Neural crest cell (in vitro differentiated cells): ENCODE measurements at regions not wholly inside any gene's neighbourhood (a gene's known extent, or its start where the extent isn't known, plus 50 kb on each side); places are given as distances from the start of the nearest gene placed in this dataset.

Experiments
- DNase-seq: peaks from one replicate; pipeline ENCODE4 v3.0.0; 2021; ENCODE audit warnings: low read depth, mixed read lengths, low spot score
- H3K27ac Mint-ChIP-seq: one replicate; pipeline ENCODE4 v1.8.0; 2021; ENCODE audit warnings: mild to moderate bottlenecking, mixed read lengths; ENCODE audit not compliant: unreplicated experiment
- H3K27me3 Mint-ChIP-seq: 2 replicates; pipeline ENCODE4 v1.8.0; 2021; ENCODE audit warnings: low read depth, mild to moderate bottlenecking, mixed read lengths
- H3K36me3 Mint-ChIP-seq: 2 replicates; pipeline ENCODE4 v1.8.0; 2021; ENCODE audit warnings: low read depth, mild to moderate bottlenecking, mixed read lengths
- H3K4me1 Mint-ChIP-seq: 2 replicates; pipeline ENCODE4 v1.8.0; 2021; ENCODE audit warnings: mixed read lengths
- H3K4me3 Mint-ChIP-seq: one replicate; pipeline ENCODE4 v1.8.0; 2021; ENCODE audit warnings: mild to moderate bottlenecking, mixed read lengths
- H3K9me3 Mint-ChIP-seq: 2 replicates; pipeline ENCODE4 v1.8.0; 2021; ENCODE audit warnings: mixed read lengths
- CTCF ChIP-seq: fragments of 200-600 bp; sonication (generic); conservative IDR thresholded peaks from 2 replicates; pipeline ENCODE4 v1.5.0; 2021; ENCODE audit warnings: antibody characterized with exemption, mild to moderate bottlenecking

- DNase-seq: no peak
- H3K4me3 Mint-ChIP-seq: no peak overlapping the region
- no peaks in the 10 kb centered on the region for H3K27me3 Mint-ChIP-seq
- peaks cover 8% of the 10 kb centered on the region for H3K9me3 Mint-ChIP-seq
- H3K27ac Mint-ChIP-seq: no peak overlapping the region
- H3K36me3 Mint-ChIP-seq: peaks cover 3% of the 10 kb centered on the region
- H3K4me1 Mint-ChIP-seq: peaks cover 17% of the 10 kb centered on the region
- TF ChIP-seq CTCF: no peak
Measured at GRCh38 chr6:74780831-74781230, 425.0 kb downstream of the COL12A1 start.

GRCh38 chr6:74768738-74769137 is 437.1 kb downstream of the COL12A1 start:
- no peak for TF ChIP-seq CTCF
- Mint-ChIP-seq H3K4me3 (no peak overlapping the region), H3K4me1 (no peaks in the 10 kb centered on the region), H3K9me3 (peaks cover 7% of the 10 kb centered on the region), H3K27ac (no peak overlapping the region), H3K36me3 (no peaks in the 10 kb centered on the region), H3K27me3 (no peaks in the 10 kb centered on the region)
- DNase-seq: no peak

- Mint-ChIP-seq H3K27me3 (no peaks in the 10 kb centered on the region), H3K9me3 (peaks cover 7% of the 10 kb centered on the region), H3K4me3 (no peak overlapping the region), H3K36me3 (no peaks in the 10 kb centered on the region), H3K4me1 (no peaks in the 10 kb centered on the region), H3K27ac (no peak overlapping the region)
- no peak for DNase-seq
- no peak for TF ChIP-seq CTCF
Measured at GRCh38 chr6:74768120-74768519, 437.7 kb downstream of the COL12A1 start.

- Mint-ChIP-seq H3K27ac (no peak overlapping the region), H3K36me3 (no peaks in the 10 kb centered on the region), H3K4me1 (no peaks in the 10 kb centered on the region), H3K4me3 (no peak overlapping the region), H3K27me3 (no peaks in the 10 kb centered on the region), H3K9me3 (peaks cover 7% of the 10 kb centered on the region)
- no peak for DNase-seq
- TF ChIP-seq CTCF: no peak
Measured at GRCh38 chr6:74765486-74765885, 440.4 kb downstream of the COL12A1 start.

- H3K27ac Mint-ChIP-seq: no peak overlapping the region
- no peak for TF ChIP-seq CTCF
- peaks cover 7% of the 10 kb centered on the region for H3K9me3 Mint-ChIP-seq
- H3K4me1 Mint-ChIP-seq: no peaks in the 10 kb centered on the region
- no peaks in the 10 kb centered on the region for H3K36me3 Mint-ChIP-seq
- no peak overlapping the region for H3K4me3 Mint-ChIP-seq
- no peaks in the 10 kb centered on the region for H3K27me3 Mint-ChIP-seq
- DNase-seq: no peak
Measured at GRCh38 chr6:74764486-74764885, 441.4 kb downstream of the COL12A1 start.

- DNase-seq: no peak
- Mint-ChIP-seq H3K27me3 (no peaks in the 10 kb centered on the region), H3K36me3 (no peaks in the 10 kb centered on the region), H3K4me1 (no peaks in the 10 kb centered on the region), H3K27ac (no peak overlapping the region), H3K4me3 (no peak overlapping the region), H3K9me3 (peaks cover 7% of the 10 kb centered on the region)
- no peak for TF ChIP-seq CTCF
Measured at GRCh38 chr6:74762841-74763240, 443.0 kb downstream of the COL12A1 start.
